NB4 (cell line): ENCODE measurements at regions not wholly inside any gene's neighbourhood (a gene's known extent, or its start where the extent isn't known, plus 50 kb on each side); places are given as distances from the start of the nearest gene placed in this dataset.

ENCODE experiments used
- MYC ChIP-seq: IDR thresholded peaks from 2 replicates; pipeline ENCODE4 v1.6.1; 2011; ENCODE audit warnings: low read depth, low read length
- POLR2A ChIP-seq: IDR thresholded peaks from 2 replicates; pipeline ENCODE4 v1.6.1; 2011; ENCODE audit warnings: mild to moderate bottlenecking; ENCODE audit not compliant: insufficient read length; ENCODE audit errors: extremely low read depth
- TF ChIP-seq, protein P1 (sequence below): IDR thresholded peaks from one replicate; pipeline ENCODE4 v1.5.1; 2012; ENCODE audit warnings: low read depth, low read length

DNA sequence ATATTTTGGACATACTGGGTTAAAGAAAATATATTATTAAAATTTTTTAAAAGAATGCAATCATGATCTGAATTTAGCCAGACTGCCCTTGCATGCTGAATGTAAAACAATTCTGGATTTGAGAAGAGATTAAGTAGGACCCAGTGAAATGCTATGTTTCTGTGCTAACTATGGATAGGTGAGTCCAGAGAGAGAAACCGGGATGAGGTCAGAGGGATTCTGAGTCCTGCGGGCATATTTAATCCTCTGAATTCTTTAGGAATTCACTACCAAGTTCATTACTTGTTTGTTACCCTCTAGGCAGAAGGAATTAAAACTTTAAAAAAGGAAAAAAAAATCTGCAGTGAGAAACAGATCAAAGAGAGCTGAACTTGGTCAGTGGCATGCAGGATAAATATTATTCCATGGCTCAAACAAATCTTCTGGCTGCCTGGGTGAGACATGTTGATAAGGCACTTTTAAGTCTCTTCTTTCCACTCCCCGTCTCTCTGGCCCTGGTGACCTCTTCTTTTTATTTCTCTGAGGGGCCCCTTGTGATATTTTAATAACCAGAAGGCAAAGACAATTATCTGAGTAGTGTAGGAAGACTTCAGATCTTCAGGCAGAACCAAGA, 50.2 kb upstream of the LYZL1 start:
- no peak for TF ChIP-seq POLR2A
- TF ChIP-seq, protein P1, sequence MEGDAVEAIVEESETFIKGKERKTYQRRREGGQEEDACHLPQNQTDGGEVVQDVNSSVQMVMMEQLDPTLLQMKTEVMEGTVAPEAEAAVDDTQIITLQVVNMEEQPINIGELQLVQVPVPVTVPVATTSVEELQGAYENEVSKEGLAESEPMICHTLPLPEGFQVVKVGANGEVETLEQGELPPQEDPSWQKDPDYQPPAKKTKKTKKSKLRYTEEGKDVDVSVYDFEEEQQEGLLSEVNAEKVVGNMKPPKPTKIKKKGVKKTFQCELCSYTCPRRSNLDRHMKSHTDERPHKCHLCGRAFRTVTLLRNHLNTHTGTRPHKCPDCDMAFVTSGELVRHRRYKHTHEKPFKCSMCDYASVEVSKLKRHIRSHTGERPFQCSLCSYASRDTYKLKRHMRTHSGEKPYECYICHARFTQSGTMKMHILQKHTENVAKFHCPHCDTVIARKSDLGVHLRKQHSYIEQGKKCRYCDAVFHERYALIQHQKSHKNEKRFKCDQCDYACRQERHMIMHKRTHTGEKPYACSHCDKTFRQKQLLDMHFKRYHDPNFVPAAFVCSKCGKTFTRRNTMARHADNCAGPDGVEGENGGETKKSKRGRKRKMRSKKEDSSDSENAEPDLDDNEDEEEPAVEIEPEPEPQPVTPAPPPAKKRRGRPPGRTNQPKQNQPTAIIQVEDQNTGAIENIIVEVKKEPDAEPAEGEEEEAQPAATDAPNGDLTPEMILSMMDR, result no peak
- no peak for TF ChIP-seq MYC
